OCI-LY3 (cell line): ENCODE measurements at regions not wholly inside any gene's neighbourhood (a gene's known extent, or its start where the extent isn't known, plus 50 kb on each side); places are given as distances from the start of the nearest gene placed in this dataset.

Experiments
- EZH2phosphoT487 ChIP-seq: fragments of 200-600 bp; shearing (Covaris generic); IDR thresholded peaks from 2 replicates; pipeline ENCODE4 v1.6.1; 2018; ENCODE audit warnings: antibody characterized with exemption, mixed run types, low read depth
- TF ChIP-seq, protein P1 (sequence below): fragments of 200-600, 300-600 bp; sonication (generic); IDR thresholded peaks from 2 replicates; pipeline ENCODE4 v1.5.1; 2014; ENCODE audit warnings: antibody characterized with exemption, low read length, low read depth

DNA sequence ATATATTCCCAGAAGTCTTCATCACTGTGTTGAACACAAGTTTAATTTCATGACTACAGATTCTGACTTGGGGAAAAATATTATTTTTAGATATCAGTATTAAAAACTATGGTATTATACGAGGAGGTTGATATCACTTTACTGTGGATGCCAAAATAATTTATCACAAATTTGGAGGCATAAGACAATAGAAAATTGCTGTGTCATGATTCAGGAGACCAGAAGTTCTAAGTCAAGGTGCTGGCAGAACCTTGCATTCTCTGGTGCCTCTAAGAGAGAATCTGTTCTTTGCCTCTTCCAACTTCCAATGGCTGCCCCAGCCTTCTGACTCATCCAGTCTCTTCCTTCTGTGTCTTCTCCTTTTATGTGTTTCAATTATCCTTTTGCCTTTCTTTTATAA, 325.0 kb upstream of the CNTN4 start:
- TF ChIP-seq, protein P1, sequence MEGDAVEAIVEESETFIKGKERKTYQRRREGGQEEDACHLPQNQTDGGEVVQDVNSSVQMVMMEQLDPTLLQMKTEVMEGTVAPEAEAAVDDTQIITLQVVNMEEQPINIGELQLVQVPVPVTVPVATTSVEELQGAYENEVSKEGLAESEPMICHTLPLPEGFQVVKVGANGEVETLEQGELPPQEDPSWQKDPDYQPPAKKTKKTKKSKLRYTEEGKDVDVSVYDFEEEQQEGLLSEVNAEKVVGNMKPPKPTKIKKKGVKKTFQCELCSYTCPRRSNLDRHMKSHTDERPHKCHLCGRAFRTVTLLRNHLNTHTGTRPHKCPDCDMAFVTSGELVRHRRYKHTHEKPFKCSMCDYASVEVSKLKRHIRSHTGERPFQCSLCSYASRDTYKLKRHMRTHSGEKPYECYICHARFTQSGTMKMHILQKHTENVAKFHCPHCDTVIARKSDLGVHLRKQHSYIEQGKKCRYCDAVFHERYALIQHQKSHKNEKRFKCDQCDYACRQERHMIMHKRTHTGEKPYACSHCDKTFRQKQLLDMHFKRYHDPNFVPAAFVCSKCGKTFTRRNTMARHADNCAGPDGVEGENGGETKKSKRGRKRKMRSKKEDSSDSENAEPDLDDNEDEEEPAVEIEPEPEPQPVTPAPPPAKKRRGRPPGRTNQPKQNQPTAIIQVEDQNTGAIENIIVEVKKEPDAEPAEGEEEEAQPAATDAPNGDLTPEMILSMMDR = no peak
- TF ChIP-seq EZH2phosphoT487 = no peak
